Astrocyte of the cerebellum (primary cell): ENCODE measurements at regions not wholly inside any gene's neighbourhood (a gene's known extent, or its start where the extent isn't known, plus 50 kb on each side); places are given as distances from the start of the nearest gene placed in this dataset.
"Not testable (repeated sequence)": the region's sequence is repeated elsewhere in the genome, so short reads cannot be mapped to it uniquely, and the experiment has no call there.

ENCODE experiments used
- DNase-seq: peaks from one replicate; pipeline ENCODE4 v3.0.0-alpha.2; 2011; ENCODE audit warnings: low read depth
- H3K4me3 ChIP-seq: 2 replicates; pipeline ENCODE4 v1.5.1; 2011; ENCODE audit warnings: mild to moderate bottlenecking, low read depth, low read length, moderate library complexity
- in situ Hi-C: cut with HindIII; loops from 2 replicates; pipeline ENCODE4 v1.10.0; 2017; ENCODE audit warnings: low sequenced_read_pairs
- TF ChIP-seq, protein P1 (sequence below): IDR thresholded peaks from 2 replicates; pipeline ENCODE4 v1.5.1; 2012; ENCODE audit warnings: low read length, low read depth, moderate library complexity, mild to moderate bottlenecking; ENCODE audit errors: missing control alignments

DNA sequence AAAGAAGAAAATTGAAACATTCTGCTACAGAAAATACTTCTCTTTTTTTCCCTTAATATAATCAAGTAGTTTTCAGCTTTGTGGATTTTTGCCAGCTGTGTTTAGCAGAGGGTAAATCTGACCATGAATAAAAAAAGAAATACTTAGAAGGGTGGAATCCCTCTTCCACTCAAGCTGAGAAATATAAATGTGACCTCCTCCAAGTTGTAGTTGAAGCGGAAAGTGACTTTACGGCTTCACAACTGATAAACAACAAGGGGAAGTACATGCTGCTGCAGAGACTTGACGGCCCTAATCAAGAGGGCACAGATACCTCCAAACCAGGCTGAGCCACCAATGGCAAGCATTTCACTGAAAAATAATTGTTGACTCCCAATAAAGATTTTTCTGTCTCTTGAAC lies 785.0 kb downstream of the SLITRK5 start:
- in situ Hi-C loops = no loop called here
- no peak for DNase-seq
- H3K4me3 ChIP-seq = no peak overlapping the region
- TF ChIP-seq, protein P1, sequence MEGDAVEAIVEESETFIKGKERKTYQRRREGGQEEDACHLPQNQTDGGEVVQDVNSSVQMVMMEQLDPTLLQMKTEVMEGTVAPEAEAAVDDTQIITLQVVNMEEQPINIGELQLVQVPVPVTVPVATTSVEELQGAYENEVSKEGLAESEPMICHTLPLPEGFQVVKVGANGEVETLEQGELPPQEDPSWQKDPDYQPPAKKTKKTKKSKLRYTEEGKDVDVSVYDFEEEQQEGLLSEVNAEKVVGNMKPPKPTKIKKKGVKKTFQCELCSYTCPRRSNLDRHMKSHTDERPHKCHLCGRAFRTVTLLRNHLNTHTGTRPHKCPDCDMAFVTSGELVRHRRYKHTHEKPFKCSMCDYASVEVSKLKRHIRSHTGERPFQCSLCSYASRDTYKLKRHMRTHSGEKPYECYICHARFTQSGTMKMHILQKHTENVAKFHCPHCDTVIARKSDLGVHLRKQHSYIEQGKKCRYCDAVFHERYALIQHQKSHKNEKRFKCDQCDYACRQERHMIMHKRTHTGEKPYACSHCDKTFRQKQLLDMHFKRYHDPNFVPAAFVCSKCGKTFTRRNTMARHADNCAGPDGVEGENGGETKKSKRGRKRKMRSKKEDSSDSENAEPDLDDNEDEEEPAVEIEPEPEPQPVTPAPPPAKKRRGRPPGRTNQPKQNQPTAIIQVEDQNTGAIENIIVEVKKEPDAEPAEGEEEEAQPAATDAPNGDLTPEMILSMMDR = no peak

DNA sequence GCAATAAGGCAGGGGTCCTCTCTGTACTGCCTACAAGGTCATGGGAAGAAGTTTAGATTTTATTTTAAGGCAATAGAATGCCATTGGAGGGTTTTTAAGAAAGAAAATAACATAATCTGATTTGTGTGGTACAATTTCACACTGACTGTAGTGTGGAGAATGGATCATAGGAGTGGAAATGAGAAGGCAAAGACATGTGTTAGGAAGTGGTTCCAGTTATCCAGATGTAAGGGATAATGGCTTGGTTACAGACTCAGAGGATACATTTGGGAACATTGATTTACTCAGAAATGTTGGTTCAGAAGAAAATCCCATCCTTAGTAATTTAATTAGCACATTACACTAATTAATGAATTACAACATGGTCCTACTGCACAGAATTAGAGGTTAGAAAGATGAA lies 788.2 kb downstream of the SLITRK5 start:
- no peak for DNase-seq
- TF ChIP-seq, protein P1 = no peak
- in situ Hi-C loops = no loop called here
- no peak overlapping the region for H3K4me3 ChIP-seq

DNA sequence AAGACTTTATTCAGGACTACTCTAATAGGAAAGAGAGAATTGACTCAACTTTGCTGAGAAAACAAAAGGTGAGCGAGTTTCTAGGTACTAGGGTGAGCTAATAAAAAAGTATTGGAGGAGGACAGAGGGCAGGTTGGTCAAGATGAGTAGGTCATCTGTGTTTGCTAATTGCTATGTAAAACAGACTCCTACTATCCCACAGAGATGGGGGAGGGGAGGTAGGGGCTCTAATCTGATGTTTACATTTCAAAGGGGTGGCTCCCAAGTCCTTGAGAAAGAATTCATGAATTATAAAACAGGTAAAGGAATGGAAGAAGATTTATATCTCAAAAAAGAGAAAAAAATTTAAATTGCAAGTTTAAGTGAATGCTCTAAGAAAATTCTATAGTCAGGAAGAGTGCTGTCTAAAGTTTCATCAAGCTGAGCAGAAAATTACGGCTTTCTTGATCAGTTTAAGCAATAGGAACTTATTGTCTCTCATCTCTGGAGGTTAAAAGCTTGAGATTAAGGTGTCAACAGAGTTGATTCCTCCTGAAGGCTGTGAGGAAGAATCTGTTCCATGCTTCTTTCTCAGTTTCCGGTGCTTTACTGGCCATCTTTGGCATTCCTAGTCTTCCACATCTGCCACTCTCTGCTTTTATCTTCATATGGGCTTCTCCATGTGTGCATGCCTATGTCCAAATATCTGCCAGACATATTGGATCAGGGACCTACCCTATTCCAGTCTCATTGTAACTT lies 790.3 kb downstream of the SLITRK5 start:
- DNase-seq = no peak
- no peak overlapping the region for H3K4me3 ChIP-seq
- in situ Hi-C loops = no loop called here
- TF ChIP-seq, protein P1 = no peak

DNA sequence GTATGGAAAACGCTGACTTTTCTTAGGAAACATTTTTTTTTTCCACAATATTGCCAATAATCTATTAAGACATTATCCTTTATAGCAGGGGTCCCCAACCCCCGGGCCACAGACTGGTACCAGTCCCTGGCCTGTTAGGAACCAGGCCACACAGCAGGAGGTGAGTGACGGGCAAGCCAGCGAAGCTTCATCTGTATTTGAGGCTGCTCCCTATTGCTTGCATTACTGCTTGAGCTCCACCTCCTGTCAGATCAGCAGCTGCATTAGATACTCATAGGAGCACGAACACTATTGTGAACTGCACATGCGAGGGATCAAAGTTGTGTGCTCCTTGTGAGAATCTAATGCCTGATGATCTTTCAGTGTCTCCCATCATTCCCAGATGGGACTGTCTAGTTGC lies 793.7 kb downstream of the SLITRK5 start:
- in situ Hi-C loops = no loop called here
- DNase-seq = no peak
- TF ChIP-seq, protein P1 = no peak

DNA sequence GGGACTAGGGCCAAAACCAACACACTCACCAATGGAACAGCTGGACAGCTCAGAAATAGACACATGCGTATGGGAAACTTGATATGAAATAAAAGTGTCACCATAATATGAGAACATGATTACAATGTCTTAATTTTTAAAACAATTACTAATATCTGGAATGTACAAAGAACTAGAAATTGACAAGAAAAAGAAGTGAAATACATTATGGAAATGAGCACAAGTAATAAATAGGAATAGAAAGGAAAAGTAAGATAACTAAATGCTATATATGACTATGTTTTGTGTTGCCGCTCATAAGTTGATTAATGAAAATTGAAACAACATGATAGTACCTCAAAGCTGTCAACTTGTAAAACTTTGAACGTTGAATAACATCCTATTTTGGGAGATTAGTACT lies 801.1 kb downstream of the SLITRK5 start:
- TF ChIP-seq, protein P1 = no peak
- H3K4me3 ChIP-seq = no peak overlapping the region
- no peak for DNase-seq
- in situ Hi-C loops = no loop called here

More for the DNA sequence above, 793.7 kb downstream of the SLITRK5 start:
- no peak overlapping the region for H3K4me3 ChIP-seq

DNA sequence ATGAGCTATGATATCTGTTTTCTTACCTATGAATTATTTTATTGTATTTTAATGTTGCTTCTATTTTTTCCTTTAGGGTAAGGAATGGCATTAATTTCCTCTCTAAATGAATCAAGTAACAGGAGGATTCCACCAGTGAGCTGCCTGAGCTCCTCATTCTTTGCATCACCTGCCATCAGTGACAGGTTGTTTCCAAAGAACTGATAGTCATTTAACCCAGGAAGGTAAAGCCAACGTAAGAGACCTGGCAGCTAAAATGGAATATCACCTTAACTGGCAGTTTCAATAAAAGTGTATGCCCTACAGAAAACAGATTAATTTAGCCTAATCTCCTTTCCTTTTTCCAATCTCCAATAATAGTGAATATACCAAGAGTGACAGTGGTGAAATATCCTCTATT lies 812.0 kb downstream of the SLITRK5 start:
- no peak for DNase-seq
- TF ChIP-seq, protein P1 = no peak
- in situ Hi-C loops = no loop called here
- no peak overlapping the region for H3K4me3 ChIP-seq

DNA sequence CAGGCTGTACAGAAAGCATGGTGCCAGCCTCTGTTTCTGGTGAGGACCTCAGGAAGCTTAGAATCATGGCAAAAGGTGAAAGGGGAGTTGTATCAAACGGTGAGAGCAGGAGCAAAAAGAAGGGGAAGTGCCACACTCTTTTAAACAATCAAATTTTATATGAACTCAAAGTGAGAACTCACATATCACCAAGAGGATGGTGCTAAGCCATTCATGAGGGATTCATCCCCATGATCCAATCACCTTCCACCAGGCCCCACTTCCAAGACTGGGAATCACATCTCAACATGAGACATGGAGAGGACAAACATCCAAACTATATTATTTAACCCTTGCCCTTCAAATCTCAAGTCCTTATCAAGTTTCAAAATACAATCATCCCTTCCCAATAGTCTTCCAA lies 836.7 kb downstream of the SLITRK5 start:
- no peak overlapping the region for H3K4me3 ChIP-seq
- no peak for DNase-seq
- in situ Hi-C loops = no loop called here
- TF ChIP-seq, protein P1 = no peak

DNA sequence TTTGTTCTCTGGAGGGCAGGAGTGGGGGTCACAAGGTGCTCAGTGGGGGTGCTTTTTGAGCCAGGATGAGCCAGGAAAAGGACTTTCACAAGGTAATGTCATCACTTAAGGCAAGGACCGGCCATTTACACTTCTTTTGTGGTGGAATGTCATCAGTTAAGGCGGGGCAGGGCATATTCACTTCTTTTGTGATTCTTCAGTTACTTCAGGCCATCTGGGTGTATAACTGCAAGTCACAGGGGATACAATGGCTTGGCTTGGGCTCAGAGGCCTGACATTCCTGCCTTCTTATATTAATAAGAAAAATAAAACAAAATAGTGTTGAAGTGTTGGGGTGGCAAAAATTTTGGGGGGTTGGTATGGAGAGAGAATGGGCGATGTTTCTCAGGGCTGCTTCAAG lies 841.8 kb downstream of the SLITRK5 start:
- H3K4me3 ChIP-seq, DNase-seq, in situ Hi-C loops: not testable (repeated sequence)
